ENCODE measurements at regions not wholly inside any gene's neighbourhood (a gene's known extent, or its start where the extent isn't known, plus 50 kb on each side); places are given as distances from the start of the nearest gene placed in this dataset.

GRCh38 chr6:71430018-71430417 lies 141.4 kb downstream of the OGFRL1 start:
- FAIRE-seq = no peak
- 66 to 76% (median 70%) methylated on average over 3 of the region's 3 CpGs for whole genome bisulfite sequencing, 3 donors

GRCh38 chr6:71433441-71433840 lies 144.8 kb downstream of the OGFRL1 start:
- no peaks in the 10 kb centered on the region for H3K36me3 ChIP-seq (ENCODE audit: control insufficient read depth in 3 of 3, insufficient read depth in 2 of 3, low read depth in 1 of 3, low read length in 3 of 3)
- FAIRE-seq = no peak
- no peak overlapping the region for H3K27ac ChIP-seq (ENCODE audit: low read depth in 1 of 3, low read length in 2 of 3)

More at GRCh38 chr6:71430018-71430417, 141.4 kb downstream of the OGFRL1 start:
- H3K36me3 ChIP-seq (ENCODE audit: control insufficient read depth in 3 of 3, insufficient read depth in 2 of 3, low read depth in 1 of 3, low read length in 3 of 3) = no peaks in the 10 kb centered on the region
- DNase-seq = no peak
- peaks cover 0 to 13% (median 0%) of the 10 kb centered on the region in 3 donors for H3K27me3 ChIP-seq (ENCODE audit: control insufficient read depth in 3 of 3, insufficient read depth in 3 of 3, low read length in 3 of 3)
- no peak overlapping the region for H3K4me3 ChIP-seq (ENCODE audit: low read depth in 1 of 3, low read length in 3 of 3)
- no peaks in the 10 kb centered on the region for H3K9me3 ChIP-seq (ENCODE audit: control insufficient read depth in 2 of 2, insufficient read depth in 1 of 2, low read depth in 1 of 2, low read length in 1 of 2)
- H3K27ac ChIP-seq (ENCODE audit: low read depth in 1 of 3, low read length in 2 of 3) = no peak overlapping the region
- H3K4me1 ChIP-seq (ENCODE audit: control insufficient read depth in 3 of 3, insufficient read depth in 2 of 3, low read depth in 1 of 3, low read length in 2 of 3) = no peaks in the 10 kb centered on the region

GRCh38 chr6:71444222-71444621 lies 155.6 kb downstream of the OGFRL1 start:
- Histone ChIP-seq H3K27ac (ENCODE audit: low read depth in 1 of 3, low read length in 2 of 3) (no peak overlapping the region), H3K9me3 (ENCODE audit: control insufficient read depth in 2 of 2, insufficient read depth in 1 of 2, low read depth in 1 of 2, low read length in 1 of 2) (peaks cover 0 to 3% of the 10 kb centered on the region in 2 donors), H3K27me3 (ENCODE audit: control insufficient read depth in 3 of 3, insufficient read depth in 3 of 3, low read length in 3 of 3) (no peaks in the 10 kb centered on the region), H3K36me3 (ENCODE audit: control insufficient read depth in 3 of 3, insufficient read depth in 2 of 3, low read depth in 1 of 3, low read length in 3 of 3) (no peaks in the 10 kb centered on the region), H3K4me3 (ENCODE audit: low read depth in 1 of 3, low read length in 3 of 3) (no peak overlapping the region), H3K4me1 (ENCODE audit: control insufficient read depth in 3 of 3, insufficient read depth in 2 of 3, low read depth in 1 of 3, low read length in 2 of 3) (no peaks in the 10 kb centered on the region)
- 71 to 72% (median 71%) methylated on average over 4 of the region's 4 CpGs for WGBS, 3 donors
- FAIRE-seq (no peak), DNase-seq (no peak)

More at GRCh38 chr6:71433441-71433840, 144.8 kb downstream of the OGFRL1 start:
- Histone ChIP-seq H3K9me3 (ENCODE audit: control insufficient read depth in 2 of 2, insufficient read depth in 1 of 2, low read depth in 1 of 2, low read length in 1 of 2) (no peaks in the 10 kb centered on the region), H3K4me1 (ENCODE audit: control insufficient read depth in 3 of 3, insufficient read depth in 2 of 3, low read depth in 1 of 3, low read length in 2 of 3) (no peaks in the 10 kb centered on the region), H3K4me3 (ENCODE audit: low read depth in 1 of 3, low read length in 3 of 3) (no peak overlapping the region), H3K27me3 (ENCODE audit: control insufficient read depth in 3 of 3, insufficient read depth in 3 of 3, low read length in 3 of 3) (peaks cover 0 to 7% (median 3%) of the 10 kb centered on the region in 3 donors)
- DNase-seq = no peak

GRCh38 chr6:71446057-71446456 lies 157.4 kb downstream of the OGFRL1 start:
- H3K4me1 ChIP-seq (ENCODE audit: control insufficient read depth in 3 of 3, insufficient read depth in 2 of 3, low read depth in 1 of 3, low read length in 2 of 3) = no peaks in the 10 kb centered on the region
- no peaks in the 10 kb centered on the region for H3K27me3 ChIP-seq (ENCODE audit: control insufficient read depth in 3 of 3, insufficient read depth in 3 of 3, low read length in 3 of 3)
- WGBS, 3 donors = 65 to 82% (median 73%) methylated on average over 2 of the region's 2 CpGs
- H3K9me3 ChIP-seq (ENCODE audit: control insufficient read depth in 2 of 2, insufficient read depth in 1 of 2, low read depth in 1 of 2, low read length in 1 of 2) = no peaks in the 10 kb centered on the region
- H3K4me3 ChIP-seq (ENCODE audit: low read depth in 1 of 3, low read length in 3 of 3) = no peak overlapping the region
- DNase-seq = no peak
- FAIRE-seq = no peak
- no peaks in the 10 kb centered on the region for H3K36me3 ChIP-seq (ENCODE audit: control insufficient read depth in 3 of 3, insufficient read depth in 2 of 3, low read depth in 1 of 3, low read length in 3 of 3)
- no peak overlapping the region for H3K27ac ChIP-seq (ENCODE audit: low read depth in 1 of 3, low read length in 2 of 3)

GRCh38 chr6:71446470-71446869 lies 157.9 kb downstream of the OGFRL1 start:
- FAIRE-seq (no peak), DNase-seq (no peak)
- Histone ChIP-seq H3K4me3 (ENCODE audit: low read depth in 1 of 3, low read length in 3 of 3) (no peak overlapping the region), H3K27me3 (ENCODE audit: control insufficient read depth in 3 of 3, insufficient read depth in 3 of 3, low read length in 3 of 3) (no peaks in the 10 kb centered on the region), H3K27ac (ENCODE audit: low read depth in 1 of 3, low read length in 2 of 3) (no peak overlapping the region), H3K9me3 (ENCODE audit: control insufficient read depth in 2 of 2, insufficient read depth in 1 of 2, low read depth in 1 of 2, low read length in 1 of 2) (no peaks in the 10 kb centered on the region), H3K4me1 (ENCODE audit: control insufficient read depth in 3 of 3, insufficient read depth in 2 of 3, low read depth in 1 of 3, low read length in 2 of 3) (no peaks in the 10 kb centered on the region), H3K36me3 (ENCODE audit: control insufficient read depth in 3 of 3, insufficient read depth in 2 of 3, low read depth in 1 of 3, low read length in 3 of 3) (no peaks in the 10 kb centered on the region)
- WGBS, 3 donors = 71 to 77% (median 74%) methylated on average over 4 of the region's 4 CpGs

- 63 to 74% (median 69%) methylated on average over 5 of the region's 5 CpGs for WGBS, 3 donors
- FAIRE-seq = no peak
Observed at GRCh38 chr6:71452697-71453370, 164.2 kb downstream of the OGFRL1 start.

GRCh38 chr6:71453371-71453706 lies 164.7 kb downstream of the OGFRL1 start:
- FAIRE-seq (no peak), DNase-seq (no peak)
- Histone ChIP-seq H3K4me3 (ENCODE audit: low read depth in 1 of 3, low read length in 3 of 3) (no peak overlapping the region), H3K4me1 (ENCODE audit: control insufficient read depth in 3 of 3, insufficient read depth in 2 of 3, low read depth in 1 of 3, low read length in 2 of 3) (no peaks in the 10 kb centered on the region), H3K27me3 (ENCODE audit: control insufficient read depth in 3 of 3, insufficient read depth in 3 of 3, low read length in 3 of 3) (no peaks in the 10 kb centered on the region), H3K9me3 (ENCODE audit: control insufficient read depth in 2 of 2, insufficient read depth in 1 of 2, low read depth in 1 of 2, low read length in 1 of 2) (no peaks in the 10 kb centered on the region), H3K36me3 (ENCODE audit: control insufficient read depth in 3 of 3, insufficient read depth in 2 of 3, low read depth in 1 of 3, low read length in 3 of 3) (no peaks in the 10 kb centered on the region), H3K27ac (ENCODE audit: low read depth in 1 of 3, low read length in 2 of 3) (no peak overlapping the region)

More at GRCh38 chr6:71452697-71453370, 164.2 kb downstream of the OGFRL1 start:
- no peak overlapping the region for H3K4me3 ChIP-seq (ENCODE audit: low read depth in 1 of 3, low read length in 3 of 3)
- H3K4me1 ChIP-seq (ENCODE audit: control insufficient read depth in 3 of 3, insufficient read depth in 2 of 3, low read depth in 1 of 3, low read length in 2 of 3) = no peaks in the 10 kb centered on the region
- H3K36me3 ChIP-seq (ENCODE audit: control insufficient read depth in 3 of 3, insufficient read depth in 2 of 3, low read depth in 1 of 3, low read length in 3 of 3) = no peaks in the 10 kb centered on the region
- H3K9me3 ChIP-seq (ENCODE audit: control insufficient read depth in 2 of 2, insufficient read depth in 1 of 2, low read depth in 1 of 2, low read length in 1 of 2) = no peaks in the 10 kb centered on the region
- DNase-seq = no peak
- no peaks in the 10 kb centered on the region for H3K27me3 ChIP-seq (ENCODE audit: control insufficient read depth in 3 of 3, insufficient read depth in 3 of 3, low read length in 3 of 3)
- H3K27ac ChIP-seq (ENCODE audit: low read depth in 1 of 3, low read length in 2 of 3) = no peak overlapping the region

- 34 to 52% (median 38%) methylated on average over 1 of the region's 1 CpG for WGBS, 3 donors
- no peaks in the 10 kb centered on the region for H3K36me3 ChIP-seq (ENCODE audit: control insufficient read depth in 3 of 3, insufficient read depth in 2 of 3, low read depth in 1 of 3, low read length in 3 of 3)
- no peaks in the 10 kb centered on the region for H3K9me3 ChIP-seq (ENCODE audit: control insufficient read depth in 2 of 2, insufficient read depth in 1 of 2, low read depth in 1 of 2, low read length in 1 of 2)
- no peaks in the 10 kb centered on the region for H3K27me3 ChIP-seq (ENCODE audit: control insufficient read depth in 3 of 3, insufficient read depth in 3 of 3, low read length in 3 of 3)
- no peaks in the 10 kb centered on the region for H3K4me1 ChIP-seq (ENCODE audit: control insufficient read depth in 3 of 3, insufficient read depth in 2 of 3, low read depth in 1 of 3, low read length in 2 of 3)
- no peak overlapping the region for H3K27ac ChIP-seq (ENCODE audit: low read depth in 1 of 3, low read length in 2 of 3)
- no peak overlapping the region for H3K4me3 ChIP-seq (ENCODE audit: low read depth in 1 of 3, low read length in 3 of 3)
- FAIRE-seq (no peak), DNase-seq (no peak)
Observed at GRCh38 chr6:71454056-71454455, 165.4 kb downstream of the OGFRL1 start.

GRCh38 chr6:71457929-71458328 lies 169.3 kb downstream of the OGFRL1 start:
- H3K27me3 ChIP-seq (ENCODE audit: control insufficient read depth in 3 of 3, insufficient read depth in 3 of 3, low read length in 3 of 3) = no peaks in the 10 kb centered on the region
- FAIRE-seq (no peak), DNase-seq (no peak)
- 65 to 86% (median 72%) methylated on average over 1 of the region's 1 CpG for WGBS, 3 donors
- no peaks in the 10 kb centered on the region for H3K36me3 ChIP-seq (ENCODE audit: control insufficient read depth in 3 of 3, insufficient read depth in 2 of 3, low read depth in 1 of 3, low read length in 3 of 3)
- H3K27ac ChIP-seq (ENCODE audit: low read depth in 1 of 3, low read length in 2 of 3) = no peak overlapping the region
- H3K4me1 ChIP-seq (ENCODE audit: control insufficient read depth in 3 of 3, insufficient read depth in 2 of 3, low read depth in 1 of 3, low read length in 2 of 3) = no peaks in the 10 kb centered on the region
- H3K9me3 ChIP-seq (ENCODE audit: control insufficient read depth in 2 of 2, insufficient read depth in 1 of 2, low read depth in 1 of 2, low read length in 1 of 2) = no peaks in the 10 kb centered on the region
- no peak overlapping the region for H3K4me3 ChIP-seq (ENCODE audit: low read depth in 1 of 3, low read length in 3 of 3)
